Kasumi-1 (cell line): ENCODE measurements at regions not wholly inside any gene's neighbourhood (a gene's known extent, or its start where the extent isn't known, plus 50 kb on each side); places are given as distances from the start of the nearest gene placed in this dataset.
"Not testable (repeated sequence)": the region's sequence is repeated elsewhere in the genome, so short reads cannot be mapped to it uniquely, and the experiment has no call there.

Source experiments
- DNase-seq, 2 experiments: peaks; one replicate each; lab custom pipeline; 2025; lab: John Stamatoyannopoulos, UW

GRCh38 chr18:43720041-43720440 lies 442.8 kb upstream of the SYT4 start:
- DNase-seq: no peak

- DNase-seq: no peak
Observed at GRCh38 chr18:43735570-43735969, 458.3 kb upstream of the SYT4 start.

GRCh38 chr18:43744960-43745745 lies 467.9 kb upstream of the SYT4 start:
- DNase-seq: no peak

- DNase-seq: no peak
Observed at GRCh38 chr18:43751203-43751602, 473.9 kb upstream of the SYT4 start.

- DNase-seq: no peak
Observed at GRCh38 chr18:43751835-43752234, 474.5 kb upstream of the SYT4 start.

- DNase-seq: peak; percentile 2 to 8
Observed at GRCh38 chr18:43757273-43757672, 480.0 kb upstream of the SYT4 start.

- DNase-seq: no peak
Observed at GRCh38 chr18:43758734-43759133, 481.4 kb upstream of the SYT4 start.

GRCh38 chr18:43760010-43760409 lies 482.7 kb upstream of the SYT4 start:
- no peak for DNase-seq

GRCh38 chr18:43772907-43773306 lies 495.6 kb upstream of the SYT4 start:
- DNase-seq: no peak

GRCh38 chr18:43774497-43774896 lies 497.2 kb upstream of the SYT4 start:
- no peak for DNase-seq

GRCh38 chr18:43775591-43775990 lies 498.3 kb upstream of the SYT4 start:
- DNase-seq: no peak

GRCh38 chr18:43776997-43777396 lies 499.7 kb upstream of the SYT4 start:
- no peak for DNase-seq

- no peak for DNase-seq
Observed at GRCh38 chr18:43777636-43778304, 500.5 kb upstream of the SYT4 start.

- DNase-seq: no peak
Observed at GRCh38 chr18:43780782-43781340, 503.6 kb upstream of the SYT4 start.

GRCh38 chr18:43785158-43785557 lies 507.9 kb upstream of the SYT4 start:
- no peak for DNase-seq

- DNase-seq: no peak
Observed at GRCh38 chr18:43786893-43787292, 509.6 kb upstream of the SYT4 start.

GRCh38 chr18:43787721-43788120 lies 510.4 kb upstream of the SYT4 start:
- DNase-seq: not testable (repeated sequence)

GRCh38 chr18:43789234-43790000 lies 512.1 kb upstream of the SYT4 start:
- no peak for DNase-seq

- no peak for DNase-seq
Observed at GRCh38 chr18:43793910-43794309, 516.6 kb upstream of the SYT4 start.

- no peak for DNase-seq
Observed at GRCh38 chr18:43794363-43794762, 517.1 kb upstream of the SYT4 start.

- no peak for DNase-seq
Observed at GRCh38 chr18:43797347-43797746, 520.1 kb upstream of the SYT4 start.

- no peak for DNase-seq
Observed at GRCh38 chr18:43800584-43800983, 523.3 kb upstream of the SYT4 start.
